AML-193 (cell line): ENCODE measurements at regions not wholly inside any gene's neighbourhood (a gene's known extent, or its start where the extent isn't known, plus 50 kb on each side); places are given as distances from the start of the nearest gene placed in this dataset.
A peak's percentile ranks its signal among the peaks of the same experiment; 100 is the strongest.

Experiments used
- DNase-seq, 2 experiments: peaks; one replicate each; lab custom pipeline; 2025; lab: John Stamatoyannopoulos, UW

- no peak for DNase-seq
Measured at GRCh38 chr11:69413993-69414392, 67.5 kb upstream of the LINC01488 start.

- DNase-seq = no peak
Measured at GRCh38 chr11:69414773-69415187, 66.7 kb upstream of the LINC01488 start.

GRCh38 chr11:69415411-69416142, 65.9 kb upstream of the LINC01488 start:
- no peak for DNase-seq

GRCh38 chr11:69416143-69416515, 65.3 kb upstream of the LINC01488 start:
- DNase-seq = no peak

GRCh38 chr11:69416762-69417698, 64.4 kb upstream of the LINC01488 start:
- DNase-seq = no peak

GRCh38 chr11:69417699-69418085, 63.8 kb upstream of the LINC01488 start:
- no peak for DNase-seq

GRCh38 chr11:69418576-69419296, 62.7 kb upstream of the LINC01488 start:
- no peak for DNase-seq

GRCh38 chr11:69419662-69420395, 61.6 kb upstream of the LINC01488 start:
- no peak for DNase-seq

GRCh38 chr11:69422645-69423044, 58.8 kb upstream of the LINC01488 start:
- no peak for DNase-seq

- DNase-seq = no peak
Measured at GRCh38 chr11:69423181-69423580, 58.3 kb upstream of the LINC01488 start.

GRCh38 chr11:69423611-69424385, 57.7 kb upstream of the LINC01488 start:
- no peak for DNase-seq

- DNase-seq = no peak
Measured at GRCh38 chr11:69424748-69425147, 56.7 kb upstream of the LINC01488 start.

GRCh38 chr11:69425444-69425843, 56.0 kb upstream of the LINC01488 start:
- DNase-seq = peak; percentile 82

GRCh38 chr11:69425895-69426544, 55.4 kb upstream of the LINC01488 start:
- DNase-seq = peak; percentile 42 to 49

- no peak for DNase-seq
Measured at GRCh38 chr11:69427337-69427736, 54.1 kb upstream of the LINC01488 start.

GRCh38 chr11:69427906-69428880, 53.3 kb upstream of the LINC01488 start:
- no peak for DNase-seq

- no peak for DNase-seq
Measured at GRCh38 chr11:69429716-69430491, 51.6 kb upstream of the LINC01488 start.

- no peak for DNase-seq
Measured at GRCh38 chr11:69430566-69430965, 50.9 kb upstream of the LINC01488 start.
